Lung (tissue), 11 donors: ENCODE measurements at regions not wholly inside any gene's neighbourhood (a gene's known extent, or its start where the extent isn't known, plus 50 kb on each side); places are given as distances from the start of the nearest gene placed in this dataset.

Experiments
- ATAC-seq: fragments of 200-7000 bp; cut with Tn5 transposase; one replicate; pipeline ENCODE4 v1.9.1; 2020; ENCODE audit warnings: moderate number of reproducible peaks; ENCODE audit not compliant: insufficient read depth, low FRiP score
- DNase-seq, 3 donors: peaks; one replicate each; pipeline ENCODE4 v3.0.0-alpha.2; 2013 to 2017
- H3K27ac ChIP-seq, 2 donors: one replicate each; pipeline ENCODE4 v1.5.1; 2013; ENCODE audit warnings: mild to moderate bottlenecking in 2 of 2, moderate library complexity in 2 of 2, control low read depth in 1 of 2, inconsistent platforms in 1 of 2, low read depth in 1 of 2, low read length in 1 of 2
- H3K27me3 ChIP-seq, 3 donors: one replicate each; pipeline ENCODE4 v1.5.1; 2013; ENCODE audit warnings: low read length in 2 of 3; ENCODE audit not compliant: control insufficient read depth in 3 of 3, insufficient read depth in 3 of 3
- H3K36me3 ChIP-seq, 4 donors: one replicate each; pipeline ENCODE4 v1.5.1; 2013; ENCODE audit warnings: low read length in 4 of 4, mild to moderate bottlenecking in 1 of 4, moderate library complexity in 1 of 4; ENCODE audit not compliant: control insufficient read depth in 4 of 4, insufficient read depth in 4 of 4
- H3K4me1 ChIP-seq, 5 donors: one replicate each; pipeline ENCODE4 v1.5.1; 2013; ENCODE audit warnings: low read length in 5 of 5, mild to moderate bottlenecking in 2 of 5, moderate library complexity in 1 of 5; ENCODE audit not compliant: control insufficient read depth in 5 of 5, insufficient read depth in 5 of 5
- H3K4me3 ChIP-seq: one replicate; pipeline ENCODE4 v1.5.1; 2013; ENCODE audit warnings: mild to moderate bottlenecking, control low read depth, moderate library complexity
- H3K9ac ChIP-seq, 2 donors: one replicate each; pipeline ENCODE4 v1.5.1; 2013; ENCODE audit warnings: low read length in 2 of 2, control low read depth in 1 of 2; ENCODE audit not compliant: insufficient read depth in 1 of 2
- H3K9me3 ChIP-seq, 4 donors: one replicate each; pipeline ENCODE4 v1.5.1; 2013; ENCODE audit warnings: low read length in 3 of 4, mild to moderate bottlenecking in 1 of 4, moderate library complexity in 1 of 4; ENCODE audit not compliant: control insufficient read depth in 4 of 4, insufficient read depth in 3 of 4
- WGBS, 2 donors: extraction: QIAGEN DNeasy Blood & Tissue Kit; methylation state at CpG; one replicate each; pipeline ENCODE4 v1.1.7; 2013; 5-methylcytosine and 5-hydroxymethylcytosine counted together
- TF ChIP-seq, protein P1 (sequence below): IDR thresholded peaks from 2 replicates; pipeline ENCODE4 v1.5.1; 2012; ENCODE audit warnings: mild to moderate bottlenecking; ENCODE audit errors: control extremely low read depth, extremely low read depth
- donor health status: control.
- donor health status: control.
- donor health status: Bipolar disorder and iron deficiency.
- donor health status: healthy.
- donor health status: DM: yes; HTN: yes; CAD: no.

DNA sequence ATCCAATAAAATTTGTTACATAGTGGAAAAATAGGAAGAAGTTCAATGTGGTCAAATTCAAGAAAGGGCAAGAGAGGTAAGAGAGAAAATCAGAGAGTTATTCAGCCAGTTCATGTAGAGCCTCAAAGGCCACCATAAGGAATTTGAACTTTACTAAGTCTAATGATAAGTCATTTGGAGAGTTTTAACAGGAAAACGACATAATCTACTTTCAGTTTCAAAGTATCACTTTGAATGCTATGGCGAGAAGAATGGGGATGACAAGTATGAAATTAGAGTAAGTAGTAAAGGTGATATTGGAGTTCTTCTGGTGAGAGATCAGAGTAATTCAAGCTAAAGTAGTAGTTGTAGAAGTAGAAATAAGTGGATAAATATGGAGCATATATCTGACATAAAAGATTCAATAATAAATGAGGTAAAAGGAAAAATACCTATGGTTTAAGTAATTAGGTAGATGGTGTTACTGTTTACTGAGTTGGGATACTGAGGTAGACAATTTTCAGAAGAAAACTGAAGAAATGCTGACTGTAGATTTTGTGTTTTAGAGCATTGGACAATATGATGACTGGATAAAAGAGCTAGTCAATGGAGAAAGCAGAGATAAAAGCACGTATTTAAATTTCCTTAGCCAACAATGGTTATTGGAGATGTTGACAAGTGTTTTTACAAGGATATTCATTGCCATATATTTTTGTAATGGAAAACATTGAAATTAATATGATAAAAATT, 331.7 kb upstream of the ADGRL3 start:
- no peak for DNase-seq
- Histone ChIP-seq H3K9ac (no peak overlapping the region), H3K27me3 (no peaks in the 10 kb centered on the region), H3K4me3 (no peak overlapping the region), H3K36me3 (no peaks in the 10 kb centered on the region), H3K27ac (no peak overlapping the region), H3K9me3 (no peaks in the 10 kb centered on the region), H3K4me1 (no peaks in the 10 kb centered on the region)
- TF ChIP-seq, protein P1, sequence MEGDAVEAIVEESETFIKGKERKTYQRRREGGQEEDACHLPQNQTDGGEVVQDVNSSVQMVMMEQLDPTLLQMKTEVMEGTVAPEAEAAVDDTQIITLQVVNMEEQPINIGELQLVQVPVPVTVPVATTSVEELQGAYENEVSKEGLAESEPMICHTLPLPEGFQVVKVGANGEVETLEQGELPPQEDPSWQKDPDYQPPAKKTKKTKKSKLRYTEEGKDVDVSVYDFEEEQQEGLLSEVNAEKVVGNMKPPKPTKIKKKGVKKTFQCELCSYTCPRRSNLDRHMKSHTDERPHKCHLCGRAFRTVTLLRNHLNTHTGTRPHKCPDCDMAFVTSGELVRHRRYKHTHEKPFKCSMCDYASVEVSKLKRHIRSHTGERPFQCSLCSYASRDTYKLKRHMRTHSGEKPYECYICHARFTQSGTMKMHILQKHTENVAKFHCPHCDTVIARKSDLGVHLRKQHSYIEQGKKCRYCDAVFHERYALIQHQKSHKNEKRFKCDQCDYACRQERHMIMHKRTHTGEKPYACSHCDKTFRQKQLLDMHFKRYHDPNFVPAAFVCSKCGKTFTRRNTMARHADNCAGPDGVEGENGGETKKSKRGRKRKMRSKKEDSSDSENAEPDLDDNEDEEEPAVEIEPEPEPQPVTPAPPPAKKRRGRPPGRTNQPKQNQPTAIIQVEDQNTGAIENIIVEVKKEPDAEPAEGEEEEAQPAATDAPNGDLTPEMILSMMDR = no peak
- 81 to 90% methylated on average over 3 of the region's 3 CpGs for WGBS, 2 donors
- no peak for ATAC-seq

DNA sequence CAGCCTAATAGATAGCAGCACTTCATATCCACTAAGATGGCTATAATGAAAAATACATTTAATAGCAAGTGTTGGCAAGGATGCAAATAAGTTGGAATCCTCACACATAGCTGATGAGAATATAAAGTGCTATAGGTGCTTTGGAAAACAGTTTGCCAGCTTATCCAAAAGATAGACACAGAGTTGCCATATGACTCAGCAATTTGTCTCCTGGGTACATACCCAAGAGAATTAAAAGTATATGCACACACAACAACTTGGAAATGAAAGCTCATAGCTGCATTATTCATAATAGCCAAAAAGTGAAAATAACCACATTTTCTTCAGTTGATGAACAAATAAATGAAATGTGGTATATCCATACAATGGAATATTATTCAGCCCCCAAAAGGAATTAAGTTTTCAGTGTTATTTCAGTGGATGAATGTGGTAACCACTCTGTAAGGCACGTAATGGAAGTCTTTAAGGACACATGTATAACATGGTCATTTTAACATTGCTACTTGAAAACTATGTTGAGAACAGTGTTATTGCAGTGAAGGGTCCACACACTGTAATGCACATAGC, 320.9 kb upstream of the ADGRL3 start:
- H3K4me1 ChIP-seq = peaks cover 0 to 3% (median 0%) of the 10 kb centered on the region in 5 donors
- no peak for DNase-seq
- 86 to 89% methylated on average over 1 of the region's 1 CpG for WGBS, 2 donors
- no peaks in the 10 kb centered on the region for H3K36me3 ChIP-seq
- no peak for ATAC-seq
- TF ChIP-seq, protein P1 = no peak
- no peak overlapping the region for H3K4me3 ChIP-seq
- H3K9ac ChIP-seq = no peak overlapping the region
- H3K27me3 ChIP-seq = no peaks in the 10 kb centered on the region
- no peak overlapping the region for H3K27ac ChIP-seq
- H3K9me3 ChIP-seq = peaks cover 0 to 7% (median 0%) of the 10 kb centered on the region in 4 donors

DNA sequence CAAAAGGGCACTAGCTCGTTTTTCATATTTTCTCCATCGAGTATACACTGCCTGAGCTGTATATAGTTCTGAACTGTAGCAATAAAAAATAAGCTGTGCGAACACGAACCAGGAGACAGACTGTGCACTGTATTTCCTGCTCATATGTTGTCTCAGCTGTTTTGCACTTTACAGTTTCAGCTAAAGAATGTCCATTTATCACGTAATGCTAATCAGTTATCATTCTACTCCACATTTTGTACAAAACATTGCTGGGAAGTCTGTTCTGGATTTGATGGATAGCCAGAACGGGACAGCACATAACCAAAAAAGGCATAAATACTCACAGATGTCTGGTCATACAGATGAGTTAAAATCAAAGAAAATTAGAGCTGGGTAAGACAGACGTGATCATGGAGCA, 315.5 kb upstream of the ADGRL3 start:
- DNase-seq (peak in 1 of 3 donors; percentile 26), ATAC-seq (no peak)
- no peak overlapping the region for H3K4me3 ChIP-seq
- H3K36me3 ChIP-seq = no peaks in the 10 kb centered on the region
- H3K27ac ChIP-seq = no peak overlapping the region
- TF ChIP-seq, protein P1 = no peak
- no peaks in the 10 kb centered on the region for H3K9me3 ChIP-seq
- H3K9ac ChIP-seq = no peak overlapping the region
- 44 to 58% methylated on average over 7 of the region's 7 CpGs for WGBS, 2 donors
- H3K27me3 ChIP-seq = no peaks in the 10 kb centered on the region
- peaks cover 0 to 10% (median 0%) of the 10 kb centered on the region in 5 donors for H3K4me1 ChIP-seq
